GM12878 (cell line): ENCODE measurements at regions not wholly inside any gene's neighbourhood (a gene's known extent, or its start where the extent isn't known, plus 50 kb on each side); places are given as distances from the start of the nearest gene placed in this dataset.

Source experiments
- ATAC-seq: fragments of 200-7000 bp; cut with Tn5 transposase; 3 replicates; pipeline ENCODE4 v1.9.1; 2020; ENCODE audit warnings: mild to moderate bottlenecking, moderate library complexity
- BruUV-seq: library from RNA; stranded (reverse); fragments of 400-500 nt; replicated peaks from 2 replicates; lab custom pipeline; 2021; lab: Mats Ljungman, UMichigan
- CTCF ChIA-PET: fragments of 300-600 bp; sonication (Branson Sonifier 250); formaldehyde crosslinking; extraction: SDS; loops from one replicate; lab custom pipeline; 2021; ENCODE audit warnings: inconsistent platforms; lab: Yijun Ruan, JAX
- POLR2A ChIA-PET: fragments of 350-600 bp; formaldehyde crosslinking; extraction: SDS; loops from one replicate; lab custom pipeline; 2021; ENCODE audit warnings: inconsistent platforms; lab: Charles Lee
- RAD21 ChIA-PET: fragments of 300-600 bp; sonication (Branson Sonifier 250); formaldehyde crosslinking; loops from one replicate; lab custom pipeline; 2023; ENCODE audit warnings: antibody characterized with exemption; ENCODE audit not compliant: unreplicated experiment; lab: Charles Lee
- SMC1A ChIA-PET: fragments of 300-600 bp; sonication (Branson Sonifier 250); formaldehyde crosslinking; loops from one replicate; lab custom pipeline; 2023; ENCODE audit not compliant: unreplicated experiment, uncharacterized antibody; lab: Charles Lee
- DNase-seq: peaks from one replicate; pipeline ENCODE4 v3.0.0-alpha.2; 2011; ENCODE audit warnings: low read depth, low spot score
- FAIRE-seq: peaks from 3 replicates; lab custom pipeline; 2011; peaks lifted over from hg19 to GRCh38; lab: Jason Lieb, UNC
- H2AFZ ChIP-seq: 2 replicates; pipeline ENCODE4 v1.6.0; 2011; ENCODE audit warnings: low read depth, low read length, control low read depth; ENCODE audit not compliant: control insufficient read depth
- H3K27ac ChIP-seq: 2 replicates; pipeline ENCODE4 v1.5.1; 2011; ENCODE audit warnings: control low read depth; ENCODE audit not compliant: control insufficient read depth, insufficient read depth
- H3K27me3 ChIP-seq, 2 experiments: replicated peaks in 1 of 2; 2 replicates each; pipeline versions ENCODE4 v1.6.0 to v1.6.1; 2011; ENCODE audit warnings: low read length in 1 of 2; ENCODE audit not compliant: control insufficient read depth in 2 of 2, insufficient read depth in 2 of 2
- H3K36me3 ChIP-seq, 2 experiments: 2 replicates each; pipeline ENCODE4 v1.5.1; 2011; ENCODE audit warnings: low read length in 1 of 2; ENCODE audit not compliant: control insufficient read depth in 2 of 2, insufficient read depth in 2 of 2
- H3K4me1 ChIP-seq: 2 replicates; pipeline ENCODE4 v1.6.1; 2011; ENCODE audit warnings: mild to moderate bottlenecking, low read length, moderate library complexity, mixed read lengths; ENCODE audit not compliant: control insufficient read depth, insufficient read depth
- H3K4me2 ChIP-seq: 2 replicates; pipeline ENCODE4 v1.6.0; 2011; ENCODE audit warnings: control low read depth; ENCODE audit not compliant: control insufficient read depth, insufficient read depth
- H3K4me3 ChIP-seq: fragments of 200-600 bp; sonication (generic); 2 replicates; pipeline ENCODE4 v1.5.1; 2016
- H3K79me2 ChIP-seq: 2 replicates; pipeline ENCODE4 v1.6.0; 2011; ENCODE audit warnings: low read length; ENCODE audit not compliant: control insufficient read depth, insufficient read depth
- H3K9ac ChIP-seq: 2 replicates; pipeline ENCODE4 v1.8.0; 2011; ENCODE audit warnings: low read length, control low read depth, mixed read lengths; ENCODE audit not compliant: control insufficient read depth, insufficient read depth
- H3K9me3 ChIP-seq: replicated peaks from 3 replicates; pipeline ENCODE4 v1.5.1; 2011; ENCODE audit warnings: mild to moderate bottlenecking, low read length; ENCODE audit not compliant: control insufficient read depth, insufficient read depth
- H4K20me1 ChIP-seq: 2 replicates; pipeline ENCODE4 v1.6.0; 2011; ENCODE audit not compliant: control insufficient read depth, insufficient read depth
- BCL11A ChIP-seq: IDR thresholded peaks from 2 replicates; pipeline ENCODE4 v1.6.1; 2011; ENCODE audit warnings: low read depth, low read length
- CREB1 ChIP-seq: IDR thresholded peaks from 2 replicates; pipeline ENCODE4 v1.6.1; 2012; ENCODE audit warnings: low read depth, mild to moderate bottlenecking, inconsistent platforms
- EP300 ChIP-seq, 2 experiments: fragments of 150-350 bp in 1 of 2; IDR thresholded peaks; 2 replicates each; pipeline ENCODE4 v1.6.1; 2011 to 2012; ENCODE audit warnings: low read depth in 2 of 2, low read length in 2 of 2, borderline replicate concordance in 1 of 2, improper control_type of control experiment in 1 of 2, inconsistent platforms in 1 of 2; ENCODE audit not compliant: control insufficient read depth in 1 of 2
- NFYB ChIP-seq: IDR thresholded peaks from 2 replicates; pipeline ENCODE4 v1.6.1; 2011; ENCODE audit warnings: low read depth, mild to moderate bottlenecking, low read length, improper control_type of control experiment, moderate library complexity; ENCODE audit not compliant: insufficient read depth
- SIN3A ChIP-seq: IDR thresholded peaks from 2 replicates; pipeline ENCODE4 v1.6.1; 2012; ENCODE audit warnings: low read depth, low read length, improper control_type of control experiment
- STAT3 ChIP-seq: IDR thresholded peaks from 2 replicates; pipeline ENCODE4 v1.6.1; 2011; ENCODE audit warnings: low read depth, low read length, improper control_type of control experiment
- WGBS: methylation state at CpG from one replicate; pipeline ENCODE4 v1.1.6; 2016; ENCODE audit warnings: low lambda C conversion rate; ENCODE audit not compliant: insufficient replicate concordance, insufficient coverage; ENCODE audit errors: missing lambda C conversion rate; 5-methylcytosine and 5-hydroxymethylcytosine counted together
- in situ Hi-C: fragments of 300-500 bp; cut with MboI; formaldehyde crosslinking; loops from 9 replicates; pipeline ENCODE4 v1.14.3; 2018; ENCODE audit warnings: mixed read lengths
- intact Hi-C: fragments of 100-400 bp; cut with micrococcal nuclease; formaldehyde crosslinking; loops from one replicate; pipeline ENCODE4 v1.14.2; 2022; ENCODE audit not compliant: unreplicated experiment

DNA sequence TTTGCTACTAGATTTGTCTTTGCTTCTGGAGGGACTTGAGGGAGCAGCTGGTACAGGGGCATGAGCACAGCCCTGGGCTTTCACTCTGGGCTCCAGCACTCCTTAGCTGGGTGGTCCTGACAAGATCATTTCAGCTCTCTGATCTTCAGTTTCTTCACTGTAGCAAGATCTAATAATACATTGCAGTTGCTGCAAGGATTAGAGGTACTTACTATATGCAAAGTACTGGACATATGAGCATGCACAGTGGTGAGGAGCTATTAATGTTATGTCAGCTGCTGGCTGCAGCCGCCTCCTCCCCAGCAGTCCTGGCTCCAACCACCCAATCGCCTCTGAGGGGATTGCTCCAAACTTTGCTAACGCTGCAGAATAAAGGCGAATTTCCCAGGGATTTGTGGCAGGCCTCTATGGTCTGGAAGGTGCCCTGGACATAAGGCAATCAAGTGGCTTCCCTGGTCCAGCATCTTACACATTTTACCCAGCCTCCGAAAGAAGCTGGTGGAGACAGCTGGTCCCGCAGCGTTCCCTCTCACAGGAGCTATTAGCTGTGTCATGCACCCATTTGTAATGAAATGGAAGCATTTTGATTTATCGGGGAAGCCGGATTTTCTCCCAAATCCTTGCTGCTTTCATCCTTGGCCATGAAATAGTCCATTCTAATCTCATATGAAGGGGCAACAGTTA is 96.7 kb downstream of the RHOB start:
- Histone ChIP-seq H3K9me3 (no peaks in the 10 kb centered on the region; the same call in 2 of the 3 replicates), H3K4me1 (no peaks in the 10 kb centered on the region), H3K27ac (no peak overlapping the region), H2AFZ (no peak overlapping the region), H3K27me3 (no peaks in the 10 kb centered on the region; a peak in 2 of 4 replicates), H3K4me2 (no peak overlapping the region), H3K9ac (no peak overlapping the region), H4K20me1 (no peaks in the 10 kb centered on the region), H3K79me2 (no peaks in the 10 kb centered on the region), H3K4me3 (no peak overlapping the region), H3K36me3 (no peaks in the 10 kb centered on the region)
- in situ Hi-C loops (no loop called here), intact Hi-C loops (no loop called here)
- ChIA-PET SMC1A (interaction anchor here (1.1 kb wide), 1 partner anchor 13 kb away, joined by 3 read pairs; no protein-coding TSS in a partner anchor), RAD21 (interaction anchor here (0.8 kb wide), 1 partner anchor 59 kb away, joined by 3 read pairs; no protein-coding TSS in a partner anchor), CTCF (interaction anchor here (1.4 kb wide), 1 partner anchor 132 kb away, joined by 4 read pairs; no protein-coding TSS in a partner anchor), POLR2A (no interaction called here)
- TF ChIP-seq CREB1 (no peak), EP300 (IDR thresholded peaks at IDR 0.05; ENCODE audit: borderline replicate concordance in 1 of 2, control insufficient read depth in 1 of 2, low read depth in 2 of 2, low read length in 2 of 2) (no peak), BCL11A (no peak), SIN3A (no peak), STAT3 (no peak), NFYB (no peak)
- WGBS, result 39% methylated on average over 9 of the region's 9 CpGs
- DNase-seq (no peak), FAIRE-seq (no peak), ATAC-seq (no peak)
- no TSS peak for BruUV-seq
